Keratinocyte (primary cell): ENCODE measurements at regions not wholly inside any gene's neighbourhood (a gene's known extent, or its start where the extent isn't known, plus 50 kb on each side); places are given as distances from the start of the nearest gene placed in this dataset.

Experiments
- DNase-seq: peaks from one replicate; pipeline ENCODE4 v3.0.0-alpha.2; 2011; ENCODE audit warnings: low read depth, missing footprints, low spot score
- FAIRE-seq: peaks from 2 replicates; lab custom pipeline; 2011; peaks lifted over from hg19 to GRCh38; lab: Jason Lieb, UNC
- H2AFZ ChIP-seq: 2 replicates; pipeline ENCODE4 v1.6.0; 2012; ENCODE audit warnings: low read length, control low read depth, inconsistent platforms; ENCODE audit not compliant: control insufficient read depth
- H3K27ac ChIP-seq: 2 replicates; pipeline ENCODE4 v1.5.1; 2011; ENCODE audit warnings: low read length; ENCODE audit not compliant: control insufficient read depth, insufficient read depth
- H3K27me3 ChIP-seq: 3 replicates; pipeline ENCODE4 v1.6.0; 2011; ENCODE audit warnings: low read length; ENCODE audit not compliant: control insufficient read depth, insufficient read depth; ENCODE audit errors: extremely low read depth
- H3K36me3 ChIP-seq, 2 experiments: 2 replicates in 1 of 2; 3 replicates in 1 of 2; pipeline ENCODE4 v1.5.1; 2011; ENCODE audit warnings: low read length in 2 of 2, mild to moderate bottlenecking in 1 of 2; ENCODE audit not compliant: control insufficient read depth in 2 of 2, insufficient read depth in 2 of 2; ENCODE audit errors: extremely low read depth in 1 of 2
- H3K4me1 ChIP-seq: 3 replicates; pipeline ENCODE4 v1.5.1; 2011; ENCODE audit warnings: low read length; ENCODE audit not compliant: control insufficient read depth, insufficient read depth; ENCODE audit errors: extremely low read depth
- H3K4me2 ChIP-seq: 3 replicates; pipeline ENCODE4 v1.6.0; 2011; ENCODE audit warnings: low read depth, low read length; ENCODE audit not compliant: control insufficient read depth, insufficient read depth; ENCODE audit errors: extremely low read depth
- H3K4me3 ChIP-seq, 3 experiments: fragments of 200-600 bp in 1 of 3; sonication (generic) in 1 of 3; 2 replicates in 2 of 3; 3 replicates in 1 of 3; pipeline ENCODE4 v1.5.1; 2011 to 2016; ENCODE audit warnings: low read length in 3 of 3, mild to moderate bottlenecking in 3 of 3, control low read depth in 2 of 3, inconsistent platforms in 1 of 3, low read depth in 1 of 3, mixed read lengths in 1 of 3, mixed run types in 1 of 3, moderate library complexity in 1 of 3; ENCODE audit not compliant: control insufficient read depth in 2 of 3, insufficient read depth in 2 of 3; ENCODE audit errors: extremely low read depth in 1 of 3
- H3K79me2 ChIP-seq: 2 replicates; pipeline ENCODE4 v1.6.0; 2012; ENCODE audit warnings: low read length; ENCODE audit not compliant: control insufficient read depth, insufficient read depth
- H3K9ac ChIP-seq: 3 replicates; pipeline ENCODE4 v1.6.0; 2011; ENCODE audit warnings: low read length; ENCODE audit not compliant: control insufficient read depth, insufficient read depth; ENCODE audit errors: extremely low read depth
- H3K9me1 ChIP-seq: 3 replicates; pipeline ENCODE4 v1.6.0; 2011; ENCODE audit warnings: low read length; ENCODE audit not compliant: control insufficient read depth, insufficient read depth; ENCODE audit errors: extremely low read depth
- H3K9me3 ChIP-seq: 2 replicates; pipeline ENCODE4 v1.5.1; 2012; ENCODE audit warnings: low read depth, low read length; ENCODE audit not compliant: control insufficient read depth
- H4K20me1 ChIP-seq: 3 replicates; pipeline ENCODE4 v1.6.0; 2011; ENCODE audit warnings: low read length; ENCODE audit not compliant: control insufficient read depth, insufficient read depth; ENCODE audit errors: extremely low read depth
- CTCF ChIP-seq, 3 experiments: IDR thresholded peaks in 1 of 3; conservative IDR thresholded peaks in 1 of 3; optimal IDR thresholded peaks in 1 of 3; 2 replicates in 2 of 3; 3 replicates in 1 of 3; pipeline versions ENCODE3 to v1.5.1; 2011; ENCODE audit warnings: low read length in 3 of 3, mild to moderate bottlenecking in 3 of 3, moderate library complexity in 2 of 3, control low read depth in 1 of 3, inconsistent platforms in 1 of 3; ENCODE audit not compliant: insufficient read depth in 2 of 3; ENCODE audit errors: extremely low read depth in 1 of 3
- EZH2 ChIP-seq: IDR thresholded peaks from one replicate; pipeline ENCODE4 v1.6.1; 2012; ENCODE audit warnings: inconsistent platforms, mild to moderate bottlenecking, low read length, moderate library complexity
- dilution Hi-C: fragments of 300-500 bp; cut with MboI; formaldehyde crosslinking; loops from one replicate; pipeline ENCODE4 v1.7.0; 2020; ENCODE audit warnings: low sequenced_read_pairs; ENCODE audit not compliant: extremely low pct_ligation_motif_present

DNA sequence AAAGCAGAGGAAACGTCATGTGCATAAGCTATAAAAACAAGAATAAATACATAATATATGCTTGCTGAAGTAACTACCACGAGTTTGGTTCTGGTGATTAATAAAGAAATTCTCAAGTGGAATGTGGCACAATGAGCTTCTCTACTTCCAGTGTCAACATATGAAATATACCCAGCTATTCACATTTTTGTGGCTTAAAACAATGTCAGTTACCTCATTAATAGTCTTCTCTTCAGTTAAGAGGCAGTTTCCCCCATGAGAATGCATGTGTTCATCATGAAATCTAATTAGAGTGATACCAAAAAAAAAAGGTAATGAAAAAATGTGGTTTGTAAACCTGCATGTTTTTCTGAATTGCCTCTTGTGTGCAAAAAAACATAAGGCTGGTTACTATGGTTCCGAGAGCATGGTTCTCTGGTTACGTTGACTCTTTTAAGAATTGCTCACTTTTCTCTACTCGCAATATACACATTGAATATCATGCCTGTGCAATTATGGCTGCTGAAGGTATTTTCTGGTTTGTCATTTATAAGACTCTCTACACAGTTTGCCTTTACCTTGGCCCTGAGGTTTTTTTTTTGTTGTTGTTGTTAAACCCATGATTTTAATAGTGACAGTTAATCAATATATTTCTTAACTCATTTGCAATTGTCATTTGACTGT, 108.2 kb downstream of the PCDH7 start:
- no peak for TF ChIP-seq EZH2
- TF ChIP-seq CTCF (optimal IDR thresholded peaks at IDR 0.05 in 1 of 3, IDR thresholded peaks at IDR 0.05 in 1 of 3, conservative IDR thresholded peaks at IDR 0.05 in 1 of 3; ENCODE audit: extremely low read depth in 1 of 3, insufficient read depth in 2 of 3, low read length in 3 of 3) = no peak
- dilution Hi-C loops = no loop called here
- H3K27ac ChIP-seq = no peak overlapping the region
- H3K4me1 ChIP-seq = no peaks in the 10 kb centered on the region
- H3K9me3 ChIP-seq = no peaks in the 10 kb centered on the region
- no peak overlapping the region for H3K4me2 ChIP-seq
- no peak for FAIRE-seq
- H4K20me1 ChIP-seq = no peaks in the 10 kb centered on the region
- no peaks in the 10 kb centered on the region for H3K79me2 ChIP-seq
- H3K9me1 ChIP-seq = no peaks in the 10 kb centered on the region
- H3K9ac ChIP-seq = no peak overlapping the region
- H3K36me3 ChIP-seq = no peaks in the 10 kb centered on the region
- no peak for DNase-seq
- H2AFZ ChIP-seq = no peak overlapping the region
- no peaks in the 10 kb centered on the region for H3K27me3 ChIP-seq
- H3K4me3 ChIP-seq = no peak overlapping the region

- Histone ChIP-seq H3K4me3 (no peak overlapping the region), H3K79me2 (no peaks in the 10 kb centered on the region), H3K4me2 (no peak overlapping the region), H3K4me1 (no peaks in the 10 kb centered on the region), H3K9ac (no peak overlapping the region), H3K27ac (no peak overlapping the region), H3K36me3 (no peaks in the 10 kb centered on the region), H3K27me3 (no peaks in the 10 kb centered on the region), H3K9me3 (no peaks in the 10 kb centered on the region), H3K9me1 (no peaks in the 10 kb centered on the region), H2AFZ (no peak overlapping the region), H4K20me1 (no peaks in the 10 kb centered on the region)
- no peak for FAIRE-seq
- dilution Hi-C loops = no loop called here
- no peak for TF ChIP-seq EZH2
- TF ChIP-seq CTCF (optimal IDR thresholded peaks at IDR 0.05 in 1 of 3, IDR thresholded peaks at IDR 0.05 in 1 of 3, conservative IDR thresholded peaks at IDR 0.05 in 1 of 3; ENCODE audit: extremely low read depth in 1 of 3, insufficient read depth in 2 of 3, low read length in 3 of 3) = no peak
- DNase-seq = no peak
Observed at GRCh38 chr4:30832639-30833038, 112.5 kb downstream of the PCDH7 start.
